GM23338 (cell line): ENCODE measurements at regions not wholly inside any gene's neighbourhood (a gene's known extent, or its start where the extent isn't known, plus 50 kb on each side); places are given as distances from the start of the nearest gene placed in this dataset.

Experiments used
- ATAC-seq: fragments of 200-7000 bp; cut with Tn5 transposase; 3 replicates; pipeline ENCODE4 v1.9.1; 2020
- DNase-seq: peaks from one replicate; pipeline ENCODE4 v3.0.0-alpha.2; 2015; ENCODE audit warnings: low spot score
- H2AFZ ChIP-seq: fragments of 200-600 bp; sonication (generic); 2 replicates; pipeline ENCODE4 v1.8.0; 2016; ENCODE audit warnings: antibody characterized with exemption, mild to moderate bottlenecking, moderate library complexity
- H3F3A ChIP-seq: fragments of 200-600 bp; sonication (generic); replicated peaks from 2 replicates; pipeline ENCODE4 v1.8.0; 2017; ENCODE audit warnings: antibody characterized with exemption, mixed run types, low read depth
- H3K27ac ChIP-seq: fragments of 200-600 bp; sonication (generic); 2 replicates; pipeline ENCODE4 v1.6.1; 2016; ENCODE audit warnings: low read depth
- H3K27me3 ChIP-seq: fragments of 200-600 bp; sonication (generic); 2 replicates; pipeline ENCODE4 v1.8.0; 2016; ENCODE audit warnings: mild to moderate bottlenecking, mixed run types, moderate library complexity; ENCODE audit not compliant: insufficient read depth
- H3K36me3 ChIP-seq: fragments of 200-600 bp; sonication (generic); 2 replicates; pipeline ENCODE4 v1.8.0; 2016; ENCODE audit warnings: mild to moderate bottlenecking; ENCODE audit not compliant: insufficient read depth
- H3K4me1 ChIP-seq: fragments of 200-600 bp; sonication (generic); 2 replicates; pipeline ENCODE4 v1.8.0; 2016; ENCODE audit warnings: mild to moderate bottlenecking, moderate library complexity; ENCODE audit not compliant: insufficient read depth
- H3K4me2 ChIP-seq: fragments of 200-600 bp; sonication (generic); 2 replicates; pipeline ENCODE4 v1.7.1; 2017; ENCODE audit warnings: mixed run types
- H3K4me3 ChIP-seq: fragments of 200-600 bp; sonication (generic); 2 replicates; pipeline ENCODE4 v1.6.1; 2016; ENCODE audit warnings: mixed run types
- H3K79me2 ChIP-seq: fragments of 200-600 bp; sonication (generic); replicated peaks from 2 replicates; pipeline ENCODE4 v1.8.0; 2017; ENCODE audit warnings: mild to moderate bottlenecking; ENCODE audit not compliant: insufficient read depth
- H3K9me2 ChIP-seq: fragments of 200-600 bp; sonication (generic); 2 replicates; pipeline ENCODE4 v1.8.0; 2017; ENCODE audit not compliant: insufficient read depth
- H4K20me1 ChIP-seq: fragments of 200-600 bp; sonication (generic); replicated peaks from 2 replicates; pipeline ENCODE4 v1.8.0; 2017; ENCODE audit warnings: mild to moderate bottlenecking; ENCODE audit not compliant: insufficient read depth
- H3K27ac Mint-ChIP-seq: 2 replicates; pipeline ENCODE4 v1.8.0; 2020; ENCODE audit warnings: inconsistent platforms, mild to moderate bottlenecking, moderate library complexity, mixed read lengths
- H3K27me3 Mint-ChIP-seq: 3 replicates; pipeline ENCODE4 v1.8.0; 2022; ENCODE audit warnings: low read depth, mild to moderate bottlenecking, moderate library complexity, mixed read lengths, inconsistent platforms; ENCODE audit not compliant: insufficient read depth, poor library complexity
- H3K36me3 Mint-ChIP-seq: 3 replicates; pipeline ENCODE4 v1.8.0; 2021; ENCODE audit warnings: low read depth, mild to moderate bottlenecking, inconsistent platforms, moderate library complexity, mixed read lengths
- H3K4me1 Mint-ChIP-seq: 3 replicates; pipeline ENCODE4 v1.8.0; 2020; ENCODE audit warnings: mild to moderate bottlenecking, inconsistent platforms, mixed read lengths
- H3K4me3 Mint-ChIP-seq: 3 replicates; pipeline ENCODE4 v1.8.0; 2021; ENCODE audit warnings: moderate library complexity, mild to moderate bottlenecking, inconsistent platforms, mixed read lengths
- H3K9me3 Mint-ChIP-seq: 3 replicates; pipeline ENCODE4 v1.8.0; 2020; ENCODE audit warnings: moderate library complexity, mild to moderate bottlenecking, inconsistent platforms, mixed read lengths
- CREB1 ChIP-seq: fragments of 250-450 bp; sonication (Bioruptor Pico); IDR thresholded peaks from 2 replicates; pipeline ENCODE4 v1.5.0; 2020; ENCODE audit warnings: low read depth, mild to moderate bottlenecking, moderate library complexity
- CTCF ChIP-seq, 2 experiments: fragments of 200-600 bp in 1 of 2; sonication (generic) in 1 of 2; conservative IDR thresholded peaks; 2 replicates each; pipeline versions ENCODE4 v1.5.1 to v1.6.1; 2016 to 2017; ENCODE audit warnings: antibody characterized with exemption in 2 of 2, low read depth in 2 of 2, mild to moderate bottlenecking in 2 of 2, moderate library complexity in 1 of 2
- ETS1 ChIP-seq: IDR thresholded peaks from 2 replicates; pipeline ENCODE4 v1.6.1; 2016; ENCODE audit warnings: antibody characterized with exemption
- EZH2 ChIP-seq: fragments of 200-600 bp; sonication (generic); IDR thresholded peaks from one replicate; pipeline ENCODE4 v1.8.0; 2017; ENCODE audit warnings: antibody characterized with exemption, mild to moderate bottlenecking, low read depth; ENCODE audit not compliant: unreplicated experiment
- EZH2phosphoT487 ChIP-seq: fragments of 200-600 bp; sonication (generic); IDR thresholded peaks from one replicate; pipeline ENCODE4 v1.8.1; 2018; ENCODE audit warnings: antibody characterized with exemption; ENCODE audit not compliant: unreplicated experiment
- JUNB ChIP-seq: IDR thresholded peaks from one replicate; pipeline ENCODE4 v1.6.1; 2016; ENCODE audit warnings: antibody characterized with exemption; ENCODE audit not compliant: unreplicated experiment
- NANOG ChIP-seq: IDR thresholded peaks from 2 replicates; pipeline ENCODE4 v1.6.1; 2016; ENCODE audit warnings: antibody characterized with exemption, borderline replicate concordance
- POLR2AphosphoS5 ChIP-seq: IDR thresholded peaks from 2 replicates; pipeline ENCODE4 v1.6.1; 2016; ENCODE audit warnings: antibody characterized with exemption, low read depth
- REST ChIP-seq: IDR thresholded peaks from one replicate; pipeline ENCODE4 v1.6.1; 2018; ENCODE audit warnings: antibody characterized with exemption; ENCODE audit not compliant: unreplicated experiment
- STAT1 ChIP-seq: IDR thresholded peaks from one replicate; pipeline ENCODE4 v1.6.1; 2016; ENCODE audit warnings: antibody characterized with exemption; ENCODE audit not compliant: unreplicated experiment
- ZNF114 ChIP-seq: fragments of 250-450 bp; sonication (Bioruptor Pico); IDR thresholded peaks from 2 replicates; pipeline ENCODE4 v1.5.0; 2020; ENCODE audit warnings: mild to moderate bottlenecking, moderate library complexity
- ZNF331 ChIP-seq: fragments of 250-450 bp; sonication (Bioruptor Pico); IDR thresholded peaks from 2 replicates; pipeline ENCODE4 v1.5.0; 2020; ENCODE audit warnings: low read depth, mild to moderate bottlenecking, moderate library complexity
- ZNF462 ChIP-seq: fragments of 250-450 bp; sonication (Bioruptor Pico); IDR thresholded peaks from 2 replicates; pipeline ENCODE4 v1.5.0; 2020; ENCODE audit warnings: mild to moderate bottlenecking, moderate library complexity

GRCh38 chr2:175827856-175828255 lies 174.2 kb downstream of the LNPK start:
- Histone ChIP-seq H3K79me2 (no peaks in the 10 kb centered on the region), H3K4me3 (no peak overlapping the region), H3K36me3 (no peaks in the 10 kb centered on the region), H3K27me3 (no peaks in the 10 kb centered on the region), H4K20me1 (no peaks in the 10 kb centered on the region), H3F3A (no peaks in the 10 kb centered on the region), H3K4me2 (no peak overlapping the region), H2AFZ (no peak overlapping the region), H3K4me1 (peaks cover 8% of the 10 kb centered on the region), H3K9me2 (peaks cover 10% of the 10 kb centered on the region; the same call in 1 of the 2 replicates), H3K27ac (no peak overlapping the region)
- H3K4me3 Mint-ChIP-seq, result no peak overlapping the region
- no peaks in the 10 kb centered on the region for H3K9me3 Mint-ChIP-seq
- H3K27ac Mint-ChIP-seq, result no peak overlapping the region
- TF ChIP-seq REST (no peak), EZH2 (no peak), POLR2AphosphoS5 (no peak), STAT1 (no peak), ZNF114 (CRISPR knock-in tag) (no peak), ZNF331 (no peak), CTCF (conservative IDR thresholded peaks at IDR 0.05; ENCODE audit: low read depth in 2 of 2) (no peak), JUNB (no peak), CREB1 (CRISPR knock-in tag) (no peak), NANOG (no peak), ETS1 (no peak), ZNF462 (CRISPR knock-in tag) (no peak), EZH2phosphoT487 (no peak)
- no peaks in the 10 kb centered on the region for H3K36me3 Mint-ChIP-seq
- H3K27me3 Mint-ChIP-seq, result no peaks in the 10 kb centered on the region
- DNase-seq (no peak), ATAC-seq (no peak)
- H3K4me1 Mint-ChIP-seq, result peaks cover 9% of the 10 kb centered on the region
